ENCODE measurements at regions not wholly inside any gene's neighbourhood (a gene's known extent, or its start where the extent isn't known, plus 50 kb on each side); places are given as distances from the start of the nearest gene placed in this dataset.
"Not testable (repeated sequence)": the region's sequence is repeated elsewhere in the genome, so short reads cannot be mapped to it uniquely, and the experiment has no call there.

DNA sequence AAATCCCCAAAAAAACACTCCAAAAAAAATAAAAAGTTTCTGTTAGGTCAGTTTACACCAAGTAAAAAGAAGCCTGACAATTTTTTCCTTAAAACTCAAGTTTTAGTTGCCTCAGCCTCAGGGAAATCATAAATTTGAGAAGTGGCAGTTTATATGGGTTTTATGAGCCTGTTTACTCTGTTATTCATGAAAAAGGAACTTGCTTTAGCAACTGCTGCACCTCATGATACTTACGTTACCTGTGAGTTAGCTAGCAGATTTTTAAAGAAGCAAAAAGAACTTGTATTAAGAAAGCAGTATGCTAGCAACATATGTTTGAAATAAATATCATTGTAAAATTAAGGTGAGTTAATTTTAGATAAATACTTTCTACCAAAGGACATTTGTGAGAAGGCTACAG lies 1264.5 kb upstream of the PHF14 start:
- H3K4me3 ChIP-seq (replicated peaks in 1 of 2; ENCODE audit: low read depth in 2 of 2, low read length in 2 of 2): no peak overlapping the region
- no peak for TF ChIP-seq CTCF (IDR thresholded peaks at IDR 0.05; ENCODE audit: low read depth, low read length)
- no peak for DNase-seq (ENCODE audit: low read depth in 2 of 2)

DNA sequence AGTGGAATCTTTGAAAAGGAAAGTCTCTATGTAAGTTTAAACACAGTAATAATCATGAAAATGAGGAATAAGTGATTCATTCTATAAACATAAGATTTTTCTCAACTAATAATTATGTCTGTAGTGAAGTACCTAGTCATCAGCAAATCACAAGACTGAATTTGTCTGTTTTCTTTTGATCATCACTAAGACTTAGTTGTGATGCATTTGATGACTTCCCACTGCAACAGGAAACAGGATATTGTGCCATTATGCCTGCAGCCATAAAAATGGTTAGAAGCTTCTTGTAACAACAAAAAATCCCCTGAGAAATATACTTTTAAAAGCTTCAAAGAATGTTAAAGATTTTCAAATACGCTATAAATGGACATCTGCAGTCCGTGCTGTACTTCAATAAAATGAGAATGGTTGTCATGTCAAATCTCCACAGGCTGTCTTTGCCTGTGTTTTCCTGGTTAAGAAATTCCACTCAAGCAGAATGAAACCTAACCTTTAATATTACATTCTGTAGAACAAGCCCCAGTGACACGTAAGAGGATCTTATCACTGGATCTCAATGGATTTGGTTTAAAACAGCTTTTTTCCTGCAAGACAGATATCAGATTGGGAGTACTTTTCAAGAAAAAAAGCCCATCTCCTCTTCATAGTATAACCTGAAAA lies 1262.3 kb upstream of the PHF14 start:
- no peak for DNase-seq (ENCODE audit: low read depth in 2 of 2)
- TF ChIP-seq CTCF (IDR thresholded peaks at IDR 0.05; ENCODE audit: low read depth, low read length): no peak
- no peak overlapping the region for H3K4me3 ChIP-seq (replicated peaks in 1 of 2; ENCODE audit: low read depth in 2 of 2, low read length in 2 of 2)

DNA sequence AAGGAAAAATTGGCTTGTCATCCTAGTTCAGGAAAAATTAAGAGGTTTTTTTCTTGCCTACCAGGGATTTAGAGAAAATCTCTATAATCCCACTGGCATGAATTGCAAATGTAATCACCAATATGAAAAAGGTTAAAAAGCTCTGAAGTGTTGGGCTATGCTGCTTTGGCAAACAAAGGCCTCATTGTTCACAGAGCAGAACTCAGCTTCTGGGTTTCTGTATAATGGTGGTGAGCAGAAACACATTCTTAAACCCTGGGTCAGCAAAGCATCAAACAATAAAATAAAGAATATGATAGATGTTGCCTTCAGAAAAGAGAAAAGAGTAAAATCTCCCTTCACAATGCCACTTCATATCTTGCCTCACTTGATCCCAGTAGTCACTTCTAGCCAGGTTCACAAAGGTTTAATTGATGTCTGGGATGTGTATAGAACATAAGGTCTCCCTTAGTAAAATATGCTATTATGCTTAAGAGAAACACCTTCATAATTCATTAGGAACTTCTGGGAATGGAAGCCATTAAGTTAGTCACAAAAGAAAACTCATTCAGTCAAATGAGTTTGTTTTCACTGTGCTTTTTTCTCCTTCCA lies 1255.5 kb upstream of the PHF14 start:
- no peak overlapping the region for H3K4me3 ChIP-seq (replicated peaks in 1 of 2; ENCODE audit: low read depth in 2 of 2, low read length in 2 of 2)
- TF ChIP-seq CTCF (IDR thresholded peaks at IDR 0.05; ENCODE audit: low read depth, low read length): no peak
- DNase-seq (ENCODE audit: low read depth in 2 of 2): no peak

- TF ChIP-seq CTCF (IDR thresholded peaks at IDR 0.05; ENCODE audit: low read depth, low read length): no peak
- no peak overlapping the region for H3K4me3 ChIP-seq (replicated peaks in 1 of 2; ENCODE audit: low read depth in 2 of 2, low read length in 2 of 2)
Measured at GRCh38 chr7:9719303-9719702, 1254.4 kb upstream of the PHF14 start.

GRCh38 chr7:9719721-9720120 lies 1254.0 kb upstream of the PHF14 start:
- DNase-seq (ENCODE audit: low read depth in 2 of 2): no peak
- TF ChIP-seq CTCF (IDR thresholded peaks at IDR 0.05; ENCODE audit: low read depth, low read length): no peak
- H3K4me3 ChIP-seq (replicated peaks in 1 of 2; ENCODE audit: low read depth in 2 of 2, low read length in 2 of 2): no peak overlapping the region

More at GRCh38 chr7:9719303-9719702, 1254.4 kb upstream of the PHF14 start:
- no peak for DNase-seq (ENCODE audit: low read depth in 2 of 2)

GRCh38 chr7:9725940-9726663 lies 1247.6 kb upstream of the PHF14 start:
- H3K4me3 ChIP-seq (replicated peaks in 1 of 2; ENCODE audit: low read depth in 2 of 2, low read length in 2 of 2); DNase-seq (ENCODE audit: low read depth in 2 of 2): not testable (repeated sequence)

- DNase-seq (ENCODE audit: low read depth in 2 of 2); H3K4me3 ChIP-seq (replicated peaks in 1 of 2; ENCODE audit: low read depth in 2 of 2, low read length in 2 of 2): not testable (repeated sequence)
Measured at GRCh38 chr7:9726811-9727210, 1246.9 kb upstream of the PHF14 start.

GRCh38 chr7:9727467-9727869 lies 1246.2 kb upstream of the PHF14 start:
- not testable (repeated sequence) for DNase-seq (ENCODE audit: low read depth in 2 of 2); H3K4me3 ChIP-seq (replicated peaks in 1 of 2; ENCODE audit: low read depth in 2 of 2, low read length in 2 of 2)

- DNase-seq (ENCODE audit: low read depth in 2 of 2); H3K4me3 ChIP-seq (replicated peaks in 1 of 2; ENCODE audit: low read depth in 2 of 2, low read length in 2 of 2): not testable (repeated sequence)
Measured at GRCh38 chr7:9728014-9728657, 1245.5 kb upstream of the PHF14 start.

Data from cardiac fibroblast (primary cell).